Tibial nerve (tissue), 4 donors: ENCODE measurements at regions not wholly inside any gene's neighbourhood (a gene's known extent, or its start where the extent isn't known, plus 50 kb on each side); places are given as distances from the start of the nearest gene placed in this dataset.

ENCODE experiments used
- CTCF ChIP-seq, 5 experiments: fragments of 200-600 bp in 3 of 5; fragments of 450-650 bp in 2 of 5; sonication (generic) in 3 of 5; IDR thresholded peaks; one replicate each; pipeline ENCODE4 v1.5.1; 2016 to 2019; ENCODE audit warnings: antibody characterized with exemption in 5 of 5, mild to moderate bottlenecking in 3 of 5, moderate library complexity in 2 of 5
- EP300 ChIP-seq, 2 donors: sonication (generic); formaldehyde crosslinking; IDR thresholded peaks; one replicate each; pipeline ENCODE4 v1.6.1; 2017; ENCODE audit warnings: antibody characterized with exemption in 2 of 2, mild to moderate bottlenecking in 1 of 2
- POLR2A ChIP-seq, 2 donors: fragments of 450-650 bp; IDR thresholded peaks; one replicate each; pipeline ENCODE4 v1.6.1; 2017; ENCODE audit warnings: antibody characterized with exemption in 2 of 2, mild to moderate bottlenecking in 2 of 2, moderate library complexity in 2 of 2

- TF ChIP-seq CTCF (IDR thresholded peaks at IDR 0.05) (no peak), EP300 (IDR thresholded peaks at IDR 0.05) (no peak), POLR2A (IDR thresholded peaks at IDR 0.05) (no peak)
Measured at GRCh38 chr9:2418619-2419018, 203.0 kb upstream of the VLDLR start.
